WTC11 (cell line): ENCODE measurements at regions not wholly inside any gene's neighbourhood (a gene's known extent, or its start where the extent isn't known, plus 50 kb on each side); places are given as distances from the start of the nearest gene placed in this dataset.

Source experiments
- ATAC-seq: fragments of 200-7000 bp; cut with Tn5 transposase; 2 replicates; pipeline ENCODE4 v1.10.0; 2021; ENCODE audit warnings: mild to moderate bottlenecking, moderate library complexity
- CTCF ChIA-PET: fragments of 300-600 bp; sonication (Branson Sonifier 250); formaldehyde crosslinking; loops from one replicate; lab custom pipeline; 2021; ENCODE audit warnings: antibody characterized with exemption; lab: Charles Lee
- POLR2A ChIA-PET: fragments of 350-600 bp; sonication (Branson Sonifier 250); formaldehyde crosslinking; loops from one replicate; lab custom pipeline; 2021; ENCODE audit warnings: antibody characterized with exemption; lab: Charles Lee
- DNase-seq: peaks from one replicate; pipeline ENCODE4 v3.0.0; 2021; ENCODE audit warnings: low spot score
- H3K27ac Mint-ChIP-seq: 2 replicates; pipeline ENCODE4 v1.8.0; 2021; ENCODE audit warnings: mixed read lengths
- H3K27me3 Mint-ChIP-seq: 2 replicates; pipeline ENCODE4 v1.8.0; 2021; ENCODE audit warnings: low read depth, mild to moderate bottlenecking, moderate library complexity, mixed read lengths
- H3K36me3 Mint-ChIP-seq: 2 replicates; pipeline ENCODE4 v1.8.0; 2021; ENCODE audit warnings: mixed read lengths
- H3K4me1 Mint-ChIP-seq: 2 replicates; pipeline ENCODE4 v1.8.0; 2022; ENCODE audit warnings: mixed read lengths
- H3K4me3 Mint-ChIP-seq: 2 replicates; pipeline ENCODE4 v1.8.0; 2021; ENCODE audit warnings: mild to moderate bottlenecking, moderate library complexity, mixed read lengths
- H3K9me3 Mint-ChIP-seq: 2 replicates; pipeline ENCODE4 v1.8.0; 2021; ENCODE audit warnings: mixed read lengths
- ATF1 ChIP-seq: sonication (generic); formaldehyde crosslinking; IDR thresholded peaks from 2 replicates; pipeline ENCODE4 v1.8.1; 2023; ENCODE audit warnings: mild to moderate bottlenecking, moderate library complexity, missing genetic modification reagents
- CREB1 ChIP-seq: sonication (generic); formaldehyde crosslinking; IDR thresholded peaks from 2 replicates; pipeline ENCODE4 v1.8.0; 2023; ENCODE audit warnings: mild to moderate bottlenecking, missing genetic modification reagents
- EMX1 ChIP-seq: fragments of 250-450 bp; sonication (Bioruptor Pico); IDR thresholded peaks from 2 replicates; pipeline ENCODE4 v1.8.0; 2021; ENCODE audit warnings: mild to moderate bottlenecking
- TEAD1 ChIP-seq: sonication (generic); formaldehyde crosslinking; IDR thresholded peaks from 2 replicates; pipeline ENCODE4 v1.8.0; 2022; ENCODE audit warnings: mild to moderate bottlenecking, missing genetic modification reagents
- ZNF138 ChIP-seq: sonication (generic); formaldehyde crosslinking; conservative IDR thresholded peaks from 2 replicates; pipeline ENCODE4 v1.8.1; 2022; ENCODE audit warnings: mild to moderate bottlenecking, moderate library complexity, missing genetic modification reagents
- ZNF219 ChIP-seq: sonication (generic); formaldehyde crosslinking; IDR thresholded peaks from 2 replicates; pipeline ENCODE4 v1.8.0; 2023; ENCODE audit warnings: missing genetic modification reagents, mild to moderate bottlenecking, borderline replicate concordance
- TF ChIP-seq, protein P1 (sequence below): sonication (generic); formaldehyde crosslinking; IDR thresholded peaks from 2 replicates; pipeline ENCODE4 v1.8.0; 2023; ENCODE audit warnings: missing genetic modification reagents, mild to moderate bottlenecking, borderline replicate concordance
- TF ChIP-seq, protein P2 (sequence below): sonication (generic); formaldehyde crosslinking; IDR thresholded peaks from 2 replicates; pipeline ENCODE4 v1.8.0; 2022; ENCODE audit warnings: mild to moderate bottlenecking, missing genetic modification reagents
- TF ChIP-seq, protein P3 (sequence below): sonication (generic); formaldehyde crosslinking; IDR thresholded peaks from 2 replicates; pipeline ENCODE4 v1.8.1; 2022; ENCODE audit warnings: low read depth, missing genetic modification reagents, borderline replicate concordance
- TF ChIP-seq, protein P4 (sequence below): sonication (generic); formaldehyde crosslinking; IDR thresholded peaks from 2 replicates; pipeline ENCODE4 v1.8.0; 2022; ENCODE audit warnings: mild to moderate bottlenecking, missing genetic modification reagents
- TF ChIP-seq, protein P5 (sequence below): fragments of 250-450 bp; sonication (Bioruptor Pico); IDR thresholded peaks from 2 replicates; pipeline ENCODE4 v1.9.0; 2021; ENCODE audit warnings: mild to moderate bottlenecking
- TF ChIP-seq, protein P6 (sequence below): fragments of 250-450 bp; sonication (Bioruptor Pico); IDR thresholded peaks from 2 replicates; pipeline ENCODE4 v1.9.0; 2021; ENCODE audit warnings: mild to moderate bottlenecking, borderline replicate concordance

DNA sequence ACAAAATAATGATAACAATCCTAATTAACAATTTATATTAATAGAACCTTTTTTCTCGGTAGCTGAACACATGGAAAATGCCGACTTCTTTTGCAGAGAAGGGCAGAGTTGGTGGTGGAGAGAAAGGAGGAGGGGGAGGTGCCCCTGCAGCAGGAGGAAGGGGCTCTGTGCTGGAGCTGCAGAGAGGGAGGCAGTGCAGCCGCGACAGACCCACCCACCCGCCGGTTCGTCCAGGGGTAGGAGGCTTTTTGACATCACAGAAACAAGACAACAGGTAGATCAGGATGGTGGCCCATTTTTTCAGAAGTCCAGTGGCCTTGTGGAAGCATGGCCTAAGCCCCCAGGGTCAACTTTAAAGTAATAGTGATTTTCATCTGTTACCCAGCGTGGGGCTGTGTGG is 321.1 kb upstream of the SALL3 start (continued):
- TF ChIP-seq TEAD1 (no peak), ZNF138 (CRISPR knock-in tag) (no peak), ZNF219 (CRISPR knock-in tag) (no peak)
- TF ChIP-seq, protein P1, sequence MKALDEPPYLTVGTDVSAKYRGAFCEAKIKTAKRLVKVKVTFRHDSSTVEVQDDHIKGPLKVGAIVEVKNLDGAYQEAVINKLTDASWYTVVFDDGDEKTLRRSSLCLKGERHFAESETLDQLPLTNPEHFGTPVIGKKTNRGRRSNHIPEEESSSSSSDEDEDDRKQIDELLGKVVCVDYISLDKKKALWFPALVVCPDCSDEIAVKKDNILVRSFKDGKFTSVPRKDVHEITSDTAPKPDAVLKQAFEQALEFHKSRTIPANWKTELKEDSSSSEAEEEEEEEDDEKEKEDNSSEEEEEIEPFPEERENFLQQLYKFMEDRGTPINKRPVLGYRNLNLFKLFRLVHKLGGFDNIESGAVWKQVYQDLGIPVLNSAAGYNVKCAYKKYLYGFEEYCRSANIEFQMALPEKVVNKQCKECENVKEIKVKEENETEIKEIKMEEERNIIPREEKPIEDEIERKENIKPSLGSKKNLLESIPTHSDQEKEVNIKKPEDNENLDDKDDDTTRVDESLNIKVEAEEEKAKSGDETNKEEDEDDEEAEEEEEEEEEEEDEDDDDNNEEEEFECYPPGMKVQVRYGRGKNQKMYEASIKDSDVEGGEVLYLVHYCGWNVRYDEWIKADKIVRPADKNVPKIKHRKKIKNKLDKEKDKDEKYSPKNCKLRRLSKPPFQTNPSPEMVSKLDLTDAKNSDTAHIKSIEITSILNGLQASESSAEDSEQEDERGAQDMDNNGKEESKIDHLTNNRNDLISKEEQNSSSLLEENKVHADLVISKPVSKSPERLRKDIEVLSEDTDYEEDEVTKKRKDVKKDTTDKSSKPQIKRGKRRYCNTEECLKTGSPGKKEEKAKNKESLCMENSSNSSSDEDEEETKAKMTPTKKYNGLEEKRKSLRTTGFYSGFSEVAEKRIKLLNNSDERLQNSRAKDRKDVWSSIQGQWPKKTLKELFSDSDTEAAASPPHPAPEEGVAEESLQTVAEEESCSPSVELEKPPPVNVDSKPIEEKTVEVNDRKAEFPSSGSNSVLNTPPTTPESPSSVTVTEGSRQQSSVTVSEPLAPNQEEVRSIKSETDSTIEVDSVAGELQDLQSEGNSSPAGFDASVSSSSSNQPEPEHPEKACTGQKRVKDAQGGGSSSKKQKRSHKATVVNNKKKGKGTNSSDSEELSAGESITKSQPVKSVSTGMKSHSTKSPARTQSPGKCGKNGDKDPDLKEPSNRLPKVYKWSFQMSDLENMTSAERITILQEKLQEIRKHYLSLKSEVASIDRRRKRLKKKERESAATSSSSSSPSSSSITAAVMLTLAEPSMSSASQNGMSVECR (CRISPR knock-in tag) = no peak
- TF ChIP-seq, protein P2, sequence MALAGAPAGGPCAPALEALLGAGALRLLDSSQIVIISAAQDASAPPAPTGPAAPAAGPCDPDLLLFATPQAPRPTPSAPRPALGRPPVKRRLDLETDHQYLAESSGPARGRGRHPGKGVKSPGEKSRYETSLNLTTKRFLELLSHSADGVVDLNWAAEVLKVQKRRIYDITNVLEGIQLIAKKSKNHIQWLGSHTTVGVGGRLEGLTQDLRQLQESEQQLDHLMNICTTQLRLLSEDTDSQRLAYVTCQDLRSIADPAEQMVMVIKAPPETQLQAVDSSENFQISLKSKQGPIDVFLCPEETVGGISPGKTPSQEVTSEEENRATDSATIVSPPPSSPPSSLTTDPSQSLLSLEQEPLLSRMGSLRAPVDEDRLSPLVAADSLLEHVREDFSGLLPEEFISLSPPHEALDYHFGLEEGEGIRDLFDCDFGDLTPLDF = no peak

DNA sequence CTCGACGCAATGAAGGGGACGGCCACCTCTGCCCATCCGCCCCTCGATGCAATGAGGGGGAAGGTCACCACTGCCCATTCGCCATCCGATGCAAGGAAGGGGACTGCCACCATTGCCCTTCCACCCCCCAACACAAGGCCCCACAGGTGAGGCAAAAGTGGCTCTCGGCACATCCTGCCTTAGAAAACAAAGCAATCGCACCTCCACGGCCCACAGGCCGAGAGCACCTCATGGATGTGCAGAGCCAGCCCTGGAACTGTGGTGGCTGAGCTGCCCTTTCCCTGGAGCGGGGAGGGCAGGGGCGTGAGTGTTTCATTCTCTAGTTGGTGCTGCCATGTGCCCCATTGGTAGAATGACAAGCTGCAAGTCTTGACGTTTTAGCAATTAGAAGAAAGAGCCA is 320.6 kb upstream of the SALL3 start:
- ATAC-seq = no peak
- POLR2A ChIA-PET = no interaction called here
- Mint-ChIP-seq H3K4me1 (no peaks in the 10 kb centered on the region), H3K27me3 (peaks cover 13% of the 10 kb centered on the region), H3K9me3 (peaks cover 19% of the 10 kb centered on the region), H3K36me3 (peaks cover 24% of the 10 kb centered on the region), H3K4me3 (no peak overlapping the region), H3K27ac (no peak overlapping the region)
- TF ChIP-seq, protein P3, sequence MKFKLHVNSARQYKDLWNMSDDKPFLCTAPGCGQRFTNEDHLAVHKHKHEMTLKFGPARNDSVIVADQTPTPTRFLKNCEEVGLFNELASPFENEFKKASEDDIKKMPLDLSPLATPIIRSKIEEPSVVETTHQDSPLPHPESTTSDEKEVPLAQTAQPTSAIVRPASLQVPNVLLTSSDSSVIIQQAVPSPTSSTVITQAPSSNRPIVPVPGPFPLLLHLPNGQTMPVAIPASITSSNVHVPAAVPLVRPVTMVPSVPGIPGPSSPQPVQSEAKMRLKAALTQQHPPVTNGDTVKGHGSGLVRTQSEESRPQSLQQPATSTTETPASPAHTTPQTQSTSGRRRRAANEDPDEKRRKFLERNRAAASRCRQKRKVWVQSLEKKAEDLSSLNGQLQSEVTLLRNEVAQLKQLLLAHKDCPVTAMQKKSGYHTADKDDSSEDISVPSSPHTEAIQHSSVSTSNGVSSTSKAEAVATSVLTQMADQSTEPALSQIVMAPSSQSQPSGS = no peak
- TF ChIP-seq, protein P4, sequence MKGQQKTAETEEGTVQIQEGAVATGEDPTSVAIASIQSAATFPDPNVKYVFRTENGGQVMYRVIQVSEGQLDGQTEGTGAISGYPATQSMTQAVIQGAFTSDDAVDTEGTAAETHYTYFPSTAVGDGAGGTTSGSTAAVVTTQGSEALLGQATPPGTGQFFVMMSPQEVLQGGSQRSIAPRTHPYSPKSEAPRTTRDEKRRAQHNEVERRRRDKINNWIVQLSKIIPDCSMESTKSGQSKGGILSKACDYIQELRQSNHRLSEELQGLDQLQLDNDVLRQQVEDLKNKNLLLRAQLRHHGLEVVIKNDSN (CRISPR knock-in tag) = no peak
- TF ChIP-seq EMX1 (CRISPR knock-in tag) = no peak
- no peak for TF ChIP-seq ATF1 (CRISPR knock-in tag)
- TF ChIP-seq, protein P5, sequence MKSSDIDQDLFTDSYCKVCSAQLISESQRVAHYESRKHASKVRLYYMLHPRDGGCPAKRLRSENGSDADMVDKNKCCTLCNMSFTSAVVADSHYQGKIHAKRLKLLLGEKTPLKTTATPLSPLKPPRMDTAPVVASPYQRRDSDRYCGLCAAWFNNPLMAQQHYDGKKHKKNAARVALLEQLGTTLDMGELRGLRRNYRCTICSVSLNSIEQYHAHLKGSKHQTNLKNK (CRISPR knock-in tag) = no peak
- TF ChIP-seq, protein P6, sequence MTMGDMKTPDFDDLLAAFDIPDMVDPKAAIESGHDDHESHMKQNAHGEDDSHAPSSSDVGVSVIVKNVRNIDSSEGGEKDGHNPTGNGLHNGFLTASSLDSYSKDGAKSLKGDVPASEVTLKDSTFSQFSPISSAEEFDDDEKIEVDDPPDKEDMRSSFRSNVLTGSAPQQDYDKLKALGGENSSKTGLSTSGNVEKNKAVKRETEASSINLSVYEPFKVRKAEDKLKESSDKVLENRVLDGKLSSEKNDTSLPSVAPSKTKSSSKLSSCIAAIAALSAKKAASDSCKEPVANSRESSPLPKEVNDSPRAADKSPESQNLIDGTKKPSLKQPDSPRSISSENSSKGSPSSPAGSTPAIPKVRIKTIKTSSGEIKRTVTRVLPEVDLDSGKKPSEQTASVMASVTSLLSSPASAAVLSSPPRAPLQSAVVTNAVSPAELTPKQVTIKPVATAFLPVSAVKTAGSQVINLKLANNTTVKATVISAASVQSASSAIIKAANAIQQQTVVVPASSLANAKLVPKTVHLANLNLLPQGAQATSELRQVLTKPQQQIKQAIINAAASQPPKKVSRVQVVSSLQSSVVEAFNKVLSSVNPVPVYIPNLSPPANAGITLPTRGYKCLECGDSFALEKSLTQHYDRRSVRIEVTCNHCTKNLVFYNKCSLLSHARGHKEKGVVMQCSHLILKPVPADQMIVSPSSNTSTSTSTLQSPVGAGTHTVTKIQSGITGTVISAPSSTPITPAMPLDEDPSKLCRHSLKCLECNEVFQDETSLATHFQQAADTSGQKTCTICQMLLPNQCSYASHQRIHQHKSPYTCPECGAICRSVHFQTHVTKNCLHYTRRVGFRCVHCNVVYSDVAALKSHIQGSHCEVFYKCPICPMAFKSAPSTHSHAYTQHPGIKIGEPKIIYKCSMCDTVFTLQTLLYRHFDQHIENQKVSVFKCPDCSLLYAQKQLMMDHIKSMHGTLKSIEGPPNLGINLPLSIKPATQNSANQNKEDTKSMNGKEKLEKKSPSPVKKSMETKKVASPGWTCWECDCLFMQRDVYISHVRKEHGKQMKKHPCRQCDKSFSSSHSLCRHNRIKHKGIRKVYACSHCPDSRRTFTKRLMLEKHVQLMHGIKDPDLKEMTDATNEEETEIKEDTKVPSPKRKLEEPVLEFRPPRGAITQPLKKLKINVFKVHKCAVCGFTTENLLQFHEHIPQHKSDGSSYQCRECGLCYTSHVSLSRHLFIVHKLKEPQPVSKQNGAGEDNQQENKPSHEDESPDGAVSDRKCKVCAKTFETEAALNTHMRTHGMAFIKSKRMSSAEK = no peak
- TF ChIP-seq CREB1 (CRISPR knock-in tag) = no peak
- CTCF ChIA-PET = interaction anchor here (0.6 to 0.8 kb wide), 3 partner anchors 70 to 325 kb away, joined by 3 read pairs; no protein-coding TSS in a partner anchor
- DNase-seq = no peak
